Activated CD4-positive, alpha-beta T cell treated with anti-CD3 and anti-CD28 coated beads for 48 hours (primary cell): ENCODE measurements at regions not wholly inside any gene's neighbourhood (a gene's known extent, or its start where the extent isn't known, plus 50 kb on each side); places are given as distances from the start of the nearest gene placed in this dataset.

Experiments
- DNase-seq: peaks from one replicate; pipeline ENCODE4 v3.0.0-alpha.2; 2020

DNA sequence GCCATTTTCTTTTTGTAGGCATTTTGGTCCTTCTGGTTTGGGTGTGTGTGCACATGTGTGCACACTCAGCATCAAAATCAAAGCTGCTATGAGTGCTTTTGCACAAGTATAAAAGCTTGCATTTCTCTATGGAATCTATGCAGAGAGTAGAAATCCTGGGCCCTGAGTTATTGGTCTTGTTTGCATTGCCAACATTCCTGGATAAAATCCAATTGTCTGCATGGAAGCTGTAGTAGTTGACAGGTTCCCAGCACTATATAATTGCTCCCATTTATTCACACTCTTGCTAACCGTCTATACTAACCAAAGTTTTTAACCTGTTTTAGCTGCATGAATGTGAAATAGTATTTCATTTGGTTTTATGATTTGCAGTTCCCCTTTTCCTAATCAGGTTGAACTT lies 277.0 kb downstream of the FOXA2 start:
- DNase-seq: no peak

DNA sequence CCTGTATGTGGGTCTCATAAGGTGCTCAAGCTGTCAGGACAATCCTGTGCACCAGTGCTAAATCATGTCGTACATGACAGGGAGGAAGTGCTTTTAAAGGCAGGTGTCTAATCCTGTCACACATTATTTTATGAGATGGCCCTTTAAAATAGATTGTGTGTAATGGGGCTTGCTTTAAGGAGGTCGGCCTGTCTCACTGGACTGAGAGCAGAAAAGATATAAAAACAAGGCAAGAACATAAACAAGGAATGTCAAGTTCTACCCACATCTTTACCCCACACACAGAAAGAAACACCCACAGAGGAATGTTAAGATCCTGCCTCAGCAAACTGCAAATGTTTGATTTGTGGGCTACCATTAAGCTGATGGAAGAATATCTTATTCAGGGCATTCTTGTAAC lies 279.0 kb downstream of the FOXA2 start:
- no peak for DNase-seq

DNA sequence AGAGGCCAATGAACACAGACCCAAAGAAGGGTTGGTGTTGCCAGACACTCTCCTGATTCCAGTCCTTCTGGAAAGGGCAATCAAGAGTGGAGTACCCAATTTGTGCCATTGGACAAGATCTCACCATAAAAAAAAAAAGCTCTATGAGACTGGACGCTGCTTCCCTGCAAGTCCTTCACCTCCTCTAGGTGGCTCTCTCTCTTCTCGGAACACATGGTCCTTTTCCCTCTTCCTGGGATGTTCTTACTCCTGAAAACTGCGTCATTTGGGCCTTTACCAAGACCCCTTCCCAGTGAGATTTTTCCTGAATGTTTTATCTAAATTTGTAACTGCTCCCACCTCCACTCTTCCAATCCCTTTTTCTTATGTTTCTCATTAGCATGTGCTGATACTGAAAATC lies 280.8 kb downstream of the FOXA2 start:
- DNase-seq: no peak

DNA sequence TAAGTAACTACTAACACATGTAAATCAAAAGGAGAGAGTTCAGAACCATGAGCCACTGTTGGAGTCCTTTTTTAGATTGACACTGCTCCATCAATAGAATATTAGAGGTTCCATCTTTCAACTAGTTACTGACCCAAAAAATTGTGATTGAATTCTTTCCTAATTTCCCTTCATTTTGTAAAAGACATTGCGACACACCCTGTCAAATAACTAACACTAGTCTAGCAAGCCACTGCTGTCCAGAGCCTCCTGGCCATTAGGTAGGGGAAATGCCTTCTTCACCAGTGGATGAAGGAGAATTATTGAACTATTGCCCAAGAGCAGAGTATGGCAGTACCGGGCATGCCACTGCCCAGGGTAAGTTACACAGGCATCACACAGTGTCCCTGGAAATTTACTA lies 282.3 kb downstream of the FOXA2 start:
- no peak for DNase-seq

DNA sequence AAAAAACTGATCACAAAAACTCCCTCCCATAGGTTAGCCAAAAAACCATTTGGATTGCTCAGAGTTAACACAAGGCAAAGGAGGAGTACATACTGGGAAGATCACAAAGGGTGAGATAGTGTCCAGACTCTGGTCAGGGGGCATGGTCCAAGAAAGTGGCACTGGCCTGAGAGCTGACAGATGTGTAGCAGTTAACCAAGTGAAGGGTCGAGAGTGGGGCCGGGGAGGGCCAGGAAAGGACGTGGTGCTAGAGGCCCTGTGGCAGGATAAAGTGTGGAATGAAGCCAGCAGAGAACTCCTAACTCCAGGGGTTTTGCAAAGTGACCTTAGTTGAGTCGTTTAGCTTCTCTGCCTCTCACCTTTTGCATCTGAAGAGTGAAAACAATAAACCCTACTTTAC lies 290.5 kb downstream of the FOXA2 start:
- DNase-seq: no peak

DNA sequence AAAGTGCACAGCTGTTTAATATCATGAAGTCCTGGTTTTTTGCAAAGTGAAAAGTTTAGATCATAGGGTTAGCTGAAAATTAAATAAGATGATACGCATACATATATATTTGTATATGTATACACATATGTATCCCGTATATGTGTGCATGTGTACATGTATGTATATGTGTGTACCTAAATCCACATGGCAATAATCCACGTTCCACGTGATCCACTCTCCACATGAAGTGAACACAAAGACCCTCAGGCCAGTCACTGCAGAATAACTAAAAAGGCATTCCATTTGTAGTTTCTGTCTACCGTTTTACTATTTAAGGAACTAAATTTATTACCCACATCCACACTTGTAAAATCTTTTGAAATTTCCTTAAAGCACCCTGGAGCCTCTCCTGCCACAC lies 294.9 kb downstream of the FOXA2 start:
- DNase-seq: no peak

DNA sequence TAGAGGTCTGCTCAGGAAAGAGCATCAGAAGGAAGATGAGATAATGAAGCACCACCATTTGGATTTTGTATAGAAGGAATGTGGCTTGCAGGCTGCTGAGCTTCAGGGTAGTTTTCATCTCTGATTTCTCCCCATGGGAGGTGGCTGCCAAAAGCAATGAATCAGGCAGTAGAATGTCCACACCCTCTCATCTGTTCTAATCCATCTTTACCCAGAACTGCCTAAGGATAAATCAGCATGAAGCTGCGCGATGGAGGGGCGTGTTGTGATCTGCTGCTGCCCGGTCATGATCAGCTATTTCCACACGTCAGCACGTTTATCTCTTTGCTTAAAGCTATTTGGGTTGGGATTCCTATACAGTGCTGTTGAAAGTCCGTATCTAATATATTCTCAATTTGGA lies 295.4 kb downstream of the FOXA2 start:
- no peak for DNase-seq

DNA sequence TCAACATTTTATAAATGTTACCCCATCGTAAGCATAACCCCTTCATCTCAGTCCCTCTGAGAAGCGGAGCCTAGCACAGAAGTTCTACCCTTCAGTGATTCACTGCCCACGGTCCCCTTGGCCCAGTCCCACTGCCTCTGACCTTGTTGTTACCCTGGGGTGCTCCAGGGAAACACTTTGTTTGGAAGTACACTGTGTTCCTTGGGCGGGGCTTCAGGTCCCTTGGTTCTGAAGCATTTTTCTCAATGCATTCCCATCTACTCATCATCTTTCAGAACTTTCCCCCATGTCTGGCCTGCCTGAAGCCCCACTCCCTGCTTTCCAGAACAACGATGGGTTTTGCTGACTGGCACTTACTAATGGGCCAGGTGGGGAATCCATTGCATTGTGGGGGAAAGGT lies 296.2 kb downstream of the FOXA2 start:
- DNase-seq: no peak

DNA sequence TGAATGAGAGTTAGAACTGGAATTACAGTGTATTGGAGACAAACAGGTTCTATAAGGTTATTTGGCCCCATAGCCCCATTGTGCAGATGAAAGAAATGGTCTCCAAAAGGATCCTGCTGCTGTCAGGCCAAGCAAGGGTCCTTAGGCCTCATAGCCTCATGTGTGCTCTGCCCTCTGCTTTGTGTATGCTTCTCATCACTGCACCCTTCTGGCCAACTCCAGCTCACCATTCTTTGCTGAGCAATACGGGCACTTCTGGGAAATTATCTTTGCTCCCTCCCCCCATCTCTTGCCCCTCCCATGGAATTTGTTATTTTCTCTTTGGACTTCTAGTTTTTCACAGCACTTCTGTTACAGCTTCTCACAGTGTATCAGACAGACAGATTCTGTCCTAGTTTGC lies 298.8 kb downstream of the FOXA2 start:
- no peak for DNase-seq

DNA sequence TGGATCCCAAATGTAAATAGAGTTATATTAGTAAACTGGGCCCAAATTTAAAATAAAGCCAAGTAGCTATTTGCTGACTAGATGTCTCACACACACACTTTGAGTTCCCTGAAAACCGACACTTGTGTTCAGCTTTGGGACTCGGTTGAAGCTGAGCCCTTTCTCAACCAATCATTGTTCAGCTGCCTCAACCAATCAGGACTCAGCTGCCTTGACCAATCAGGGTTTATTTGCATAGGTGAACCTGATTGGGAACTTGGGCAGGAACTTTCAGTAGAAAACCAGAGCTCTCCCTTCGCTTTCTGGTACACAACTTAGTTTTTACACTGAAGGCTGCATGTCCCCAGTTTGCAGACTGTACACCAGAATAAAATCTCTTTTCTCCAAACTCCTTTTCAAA lies 301.7 kb downstream of the FOXA2 start:
- DNase-seq: no peak

DNA sequence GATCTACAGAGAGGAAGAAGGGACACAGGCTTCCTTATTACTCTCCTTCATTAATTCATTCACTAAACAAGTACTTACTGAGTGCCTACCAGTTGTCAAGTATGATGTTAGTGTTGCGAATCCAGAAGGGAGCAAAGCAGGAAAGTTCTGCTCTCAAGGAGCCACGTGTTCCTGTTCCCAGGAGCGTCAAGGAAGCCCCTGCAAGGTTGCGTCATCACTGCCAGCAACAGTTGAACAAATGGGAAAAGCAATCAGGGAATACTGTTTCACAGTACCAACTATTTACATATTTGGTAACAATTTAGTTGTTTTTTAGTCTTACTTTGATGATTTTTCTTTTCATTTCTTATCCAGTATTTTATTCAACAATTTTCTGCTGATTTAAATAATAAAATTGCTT lies 310.0 kb downstream of the FOXA2 start:
- no peak for DNase-seq

DNA sequence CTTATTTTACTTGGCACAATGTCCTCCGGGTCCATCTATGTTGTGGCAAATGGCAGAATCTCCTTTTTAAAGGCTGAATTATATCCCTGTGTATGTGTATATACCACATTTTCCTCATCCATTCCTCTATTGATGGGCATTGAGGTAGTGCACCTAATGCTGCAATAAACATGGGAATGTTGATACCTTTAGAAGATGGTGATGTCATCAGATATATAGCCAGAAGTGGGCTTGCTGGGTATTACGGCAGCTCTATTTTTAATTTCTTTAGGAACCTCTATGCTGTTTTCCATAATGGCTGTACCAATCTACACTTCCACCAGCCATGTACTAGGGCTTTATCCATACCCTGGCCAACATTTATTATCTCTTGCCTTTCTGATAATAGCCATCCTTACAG lies 315.7 kb downstream of the FOXA2 start:
- no peak for DNase-seq

DNA sequence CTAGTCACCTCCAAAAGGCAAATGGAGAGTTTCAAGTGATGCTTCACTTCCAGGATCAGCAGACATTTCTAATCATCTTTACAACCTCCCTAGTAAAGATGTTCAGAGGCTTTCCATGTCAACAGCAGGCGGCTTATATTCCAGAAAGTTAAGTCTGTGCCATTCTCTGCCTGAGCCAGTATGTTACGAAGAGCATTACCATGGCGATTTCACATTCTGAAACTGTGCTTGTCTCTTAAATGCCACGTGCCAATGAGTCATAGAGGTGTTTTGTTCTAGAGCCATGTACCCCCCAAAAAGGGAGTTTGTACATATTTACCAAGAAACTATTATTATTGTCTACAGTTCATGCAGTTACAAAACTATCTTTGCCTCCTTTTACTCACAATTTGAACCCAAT lies 319.5 kb downstream of the FOXA2 start:
- DNase-seq: no peak

DNA sequence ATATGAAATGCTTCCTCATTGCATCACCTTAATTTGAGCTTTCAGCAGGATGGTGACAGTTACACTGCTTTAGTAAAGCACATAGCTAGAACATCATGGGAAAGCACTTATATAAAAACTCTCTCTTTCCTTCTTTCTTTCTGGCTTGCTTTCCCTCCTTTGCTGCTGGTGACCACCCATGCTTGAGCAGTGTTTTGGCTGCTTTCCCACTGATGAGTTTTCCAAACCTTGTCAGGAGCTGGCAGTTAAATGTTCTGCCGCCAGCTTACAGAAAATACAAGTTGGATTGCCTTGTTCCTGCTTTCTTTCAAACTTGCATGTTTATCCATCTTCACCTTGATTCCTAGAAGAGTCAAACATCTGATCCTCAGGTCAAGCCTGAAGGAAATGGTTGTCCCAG lies 323.9 kb downstream of the FOXA2 start:
- no peak for DNase-seq

DNA sequence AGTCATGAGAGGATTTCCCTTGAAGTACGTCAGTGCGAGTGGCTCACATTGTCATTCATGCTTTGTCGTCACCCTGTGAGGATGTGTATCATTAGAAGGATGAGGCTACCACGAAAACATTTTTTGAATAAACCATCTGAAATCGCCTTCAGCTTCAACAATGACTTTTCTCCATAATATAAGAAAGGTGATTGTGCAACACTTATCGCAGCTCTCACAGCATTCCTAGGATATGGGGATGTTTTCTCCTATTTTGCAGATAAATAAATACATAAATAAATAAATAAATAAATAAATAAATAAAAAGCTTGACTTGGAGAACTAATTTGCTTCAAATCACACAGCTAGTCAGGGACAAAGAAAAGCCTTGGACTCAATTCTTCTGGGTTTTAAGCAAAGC lies 326.5 kb downstream of the FOXA2 start:
- no peak for DNase-seq

DNA sequence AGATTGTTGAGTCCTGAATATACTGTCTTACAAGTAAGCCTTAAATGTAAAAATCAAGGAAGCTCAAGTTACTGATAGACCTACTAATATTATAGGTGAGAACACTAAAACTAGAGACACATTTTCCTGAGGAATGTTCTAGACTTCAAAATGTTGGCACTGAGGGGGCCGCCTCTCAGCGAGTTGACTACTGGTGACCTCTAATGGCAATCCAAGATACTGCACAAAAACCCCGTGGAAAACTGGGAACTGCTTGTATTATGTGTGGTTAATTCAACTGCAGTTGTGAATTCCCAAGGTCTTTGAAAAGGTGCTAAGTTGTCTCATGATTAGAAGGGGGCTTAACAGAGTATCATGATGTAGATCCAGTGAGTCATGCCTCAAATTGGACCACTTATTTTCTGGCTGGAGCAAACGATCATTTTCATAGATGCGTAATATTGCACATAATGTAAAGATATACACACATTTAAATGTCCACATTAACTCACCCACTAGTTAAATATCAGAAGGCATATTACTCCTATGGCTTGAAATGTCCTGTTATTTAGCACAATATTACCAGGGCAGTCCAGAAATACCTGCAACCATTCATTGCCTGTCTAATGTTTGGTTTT lies 336.2 kb downstream of the FOXA2 start:
- DNase-seq: no peak

DNA sequence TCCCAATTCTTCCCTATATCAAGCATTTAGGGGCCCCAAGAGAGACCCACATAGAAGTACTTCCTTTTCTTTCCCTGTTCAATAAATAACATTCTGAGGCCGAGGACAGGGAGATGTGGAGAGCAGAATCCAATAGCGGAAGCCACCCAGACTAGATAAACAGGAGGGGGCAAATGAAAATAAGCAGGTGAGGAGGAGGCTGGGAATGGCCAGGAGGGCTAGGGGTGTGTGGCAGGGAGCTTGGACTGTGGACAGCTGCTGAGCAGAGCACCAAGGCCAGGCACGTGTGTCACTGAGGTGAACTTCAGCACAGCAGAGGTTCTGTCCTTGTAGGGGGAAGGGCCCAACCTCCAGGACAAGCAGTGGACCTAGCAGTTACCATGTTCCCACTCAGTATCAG lies 339.2 kb downstream of the FOXA2 start:
- no peak for DNase-seq

DNA sequence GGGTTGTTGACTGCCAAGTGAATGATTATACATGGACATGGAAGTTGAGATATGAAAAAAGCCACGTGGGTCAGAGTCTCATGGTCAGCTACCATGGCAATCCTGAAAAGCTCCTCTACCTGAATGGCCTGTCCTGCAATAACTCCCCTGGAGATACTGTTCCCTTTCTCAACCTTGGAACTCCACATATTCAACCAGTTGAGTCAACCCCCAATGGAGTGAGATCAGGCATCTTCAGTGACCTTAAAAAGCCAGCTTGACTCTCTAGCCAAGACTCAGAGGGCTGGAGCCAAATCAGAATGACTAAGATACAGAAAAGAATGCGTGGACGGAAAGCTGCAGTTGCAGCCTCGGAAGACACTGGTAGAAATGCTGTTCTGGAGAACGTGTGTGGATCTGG lies 341.3 kb downstream of the FOXA2 start:
- no peak for DNase-seq

DNA sequence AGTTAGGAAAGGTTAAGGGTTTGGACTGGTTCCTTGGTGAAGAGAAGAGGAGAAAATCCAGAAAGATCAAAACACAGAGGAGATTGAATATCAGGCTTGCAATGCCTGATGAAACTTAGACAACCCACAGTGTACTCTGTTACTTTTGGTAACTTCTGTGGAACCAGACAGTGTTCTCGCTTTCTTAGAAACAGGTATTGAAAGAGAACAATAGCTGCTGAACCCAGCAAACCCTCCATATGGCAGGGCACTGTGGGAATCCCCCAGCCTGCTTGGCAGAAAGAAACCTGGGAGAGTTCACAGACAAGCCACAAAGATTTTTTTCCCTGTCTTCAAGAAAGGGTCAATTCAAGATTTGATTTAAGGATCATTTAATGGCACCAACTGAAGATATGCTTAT lies 342.8 kb downstream of the FOXA2 start:
- DNase-seq: no peak

DNA sequence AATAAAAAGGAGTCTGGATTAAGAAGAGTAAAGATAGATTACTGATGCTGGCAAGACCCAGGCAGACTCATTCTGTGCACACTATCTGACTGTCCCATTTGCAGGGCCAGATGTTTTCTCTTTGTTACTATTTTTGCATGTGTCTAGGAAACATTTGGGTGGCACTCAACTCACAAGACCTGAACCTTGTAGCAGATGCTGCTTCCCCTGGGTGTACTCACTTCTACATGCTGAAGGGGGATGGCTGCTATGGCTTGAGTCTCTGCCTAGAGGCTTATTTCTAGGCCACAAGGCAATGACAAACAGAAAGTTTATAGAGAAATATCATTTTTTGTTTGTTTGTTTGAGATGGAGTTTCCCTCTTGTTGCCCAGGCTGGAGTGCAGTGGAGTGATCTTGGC lies 351.4 kb downstream of the FOXA2 start:
- DNase-seq: no peak

DNA sequence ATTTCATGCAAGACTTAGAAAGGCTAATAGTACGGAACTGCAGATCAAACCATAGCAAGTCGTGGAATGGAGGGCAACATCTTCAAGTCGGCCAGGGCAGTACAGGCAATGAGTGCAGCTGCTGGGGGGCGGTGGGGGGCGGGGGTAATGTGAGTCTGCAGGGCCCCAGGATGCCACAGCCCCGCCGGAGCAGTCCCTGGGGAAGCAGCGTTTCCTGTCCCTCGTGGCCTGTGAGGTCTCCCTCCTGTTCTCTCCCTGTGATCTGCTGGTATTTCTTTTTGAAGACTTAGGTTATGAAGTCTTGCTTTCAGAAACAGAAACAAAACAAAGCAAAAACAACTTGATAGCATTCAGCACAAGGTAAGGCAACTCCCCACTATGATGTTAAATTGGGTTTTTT lies 351.9 kb downstream of the FOXA2 start:
- no peak for DNase-seq

DNA sequence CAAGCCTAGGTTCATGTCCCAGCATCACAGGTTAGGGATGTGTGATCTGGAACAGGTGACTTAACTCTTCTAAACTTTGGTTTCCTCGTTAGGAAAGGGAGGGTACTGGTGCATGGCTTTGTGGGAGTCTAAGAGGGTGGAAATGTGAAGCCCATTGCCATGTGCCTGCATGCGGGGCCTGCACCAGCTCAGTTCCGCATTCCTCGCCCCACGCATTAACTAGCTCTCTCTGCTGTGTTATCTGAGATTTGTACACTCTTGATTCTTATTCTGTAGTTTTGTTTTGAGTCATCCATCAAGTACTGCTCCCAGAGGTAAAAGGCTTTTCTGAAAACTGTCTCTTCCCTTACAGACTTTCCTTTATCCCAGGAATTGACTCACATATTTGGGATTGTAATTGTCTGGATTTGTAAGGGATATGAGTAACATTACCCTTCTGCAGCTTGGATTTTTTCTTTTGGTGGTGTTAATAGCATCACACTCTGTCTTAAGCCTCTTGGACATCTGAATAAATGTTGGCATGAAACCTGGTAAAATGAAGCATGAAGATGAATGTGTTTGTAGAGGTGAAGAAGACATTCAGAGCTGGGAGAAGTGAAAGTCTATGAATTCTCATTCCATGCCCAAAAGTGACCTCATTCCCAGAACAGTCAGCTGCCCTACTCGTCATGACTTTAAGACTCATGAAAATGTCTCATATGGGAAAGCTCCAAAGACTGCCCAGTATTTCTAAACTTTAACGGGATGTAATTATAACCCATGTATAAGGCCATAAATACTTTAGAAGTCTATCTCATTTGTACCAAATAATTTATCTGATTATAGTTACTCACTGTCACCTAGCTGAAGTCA lies 357.3 kb downstream of the FOXA2 start:
- no peak for DNase-seq

DNA sequence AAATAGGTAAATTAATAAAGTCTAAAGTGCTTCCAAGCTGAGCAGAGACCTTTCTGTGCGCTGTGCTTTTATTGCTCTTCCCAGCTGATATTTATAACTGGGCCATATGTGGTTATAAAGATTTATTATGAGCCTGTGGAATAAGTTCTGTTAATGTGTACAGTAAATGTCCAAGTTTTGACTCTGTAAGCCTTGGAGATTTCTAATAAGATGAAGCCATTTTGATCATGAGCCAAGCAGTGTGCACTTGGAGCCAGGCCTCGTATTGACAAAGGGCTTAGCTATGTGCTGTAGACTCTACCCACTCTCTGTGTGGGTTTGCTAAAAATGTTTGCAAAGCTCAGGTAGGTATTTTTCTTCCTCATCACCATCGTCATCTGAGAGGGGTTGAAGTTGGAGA lies 361.1 kb downstream of the FOXA2 start:
- no peak for DNase-seq

DNA sequence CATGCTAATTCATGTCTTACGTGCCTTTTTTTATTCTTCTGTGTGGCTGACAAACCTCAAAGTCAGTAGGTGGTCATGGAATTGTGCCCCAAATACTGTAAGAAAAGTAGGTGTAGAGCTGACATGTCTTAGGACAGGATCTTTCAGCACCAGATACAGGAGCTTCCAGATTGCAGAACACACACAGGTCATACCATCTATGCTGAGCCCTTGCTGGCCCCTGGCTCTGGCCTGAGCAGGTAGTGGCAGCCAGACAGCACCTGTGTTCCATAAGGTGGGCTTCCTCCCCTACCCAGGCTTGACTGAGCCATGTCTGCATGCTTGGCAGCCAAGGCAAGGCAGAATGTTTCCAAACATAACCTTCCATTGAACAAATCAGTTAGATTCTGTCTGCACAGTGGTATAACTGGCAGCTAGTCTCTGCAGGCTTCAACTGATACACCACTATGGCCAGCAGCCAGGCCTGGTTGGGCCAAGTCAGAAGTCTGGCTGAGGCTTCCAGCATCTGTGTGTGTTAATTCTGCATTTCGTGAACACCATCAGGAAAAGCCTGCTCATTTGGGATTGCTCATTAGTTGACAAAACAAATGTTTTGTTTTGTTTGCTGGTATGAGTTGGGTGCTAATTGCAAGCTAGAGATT lies 366.5 kb downstream of the FOXA2 start:
- no peak for DNase-seq

DNA sequence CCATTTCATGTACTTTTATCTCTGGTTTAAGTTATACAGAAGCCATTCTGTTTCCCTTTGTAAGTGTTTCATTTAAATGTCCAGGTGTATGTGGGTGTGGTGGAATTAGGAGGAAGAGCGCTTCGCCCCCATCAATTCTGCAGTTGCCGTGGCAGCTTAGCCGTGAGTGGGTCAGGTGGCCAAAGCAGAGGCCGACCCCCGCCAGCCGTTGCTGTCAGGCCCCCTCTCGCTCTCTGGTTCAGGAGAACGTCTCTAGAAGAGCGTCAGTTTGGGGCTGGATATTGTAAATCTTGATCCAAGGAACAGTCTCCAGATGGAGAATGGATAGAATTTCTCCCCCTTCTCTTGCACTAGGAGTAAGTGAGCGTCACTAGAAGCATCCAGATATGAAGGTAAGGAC lies 367.4 kb downstream of the FOXA2 start:
- no peak for DNase-seq
